Large intestine (tissue), 3 donors: ENCODE measurements at regions not wholly inside any gene's neighbourhood (a gene's known extent, or its start where the extent isn't known, plus 50 kb on each side); places are given as distances from the start of the nearest gene placed in this dataset.
"Not testable (repeated sequence)": the region's sequence is repeated elsewhere in the genome, so short reads cannot be mapped to it uniquely, and the experiment has no call there.

Source experiments
- DNase-seq, 2 donors: peaks; one replicate each; pipeline versions ENCODE4 v3.0.0 to v3.0.0-alpha.2; 2013
- H3K27ac ChIP-seq: one replicate; pipeline ENCODE4 v1.5.1; 2013; ENCODE audit warnings: low read length
- H3K27me3 ChIP-seq: 2 replicates; pipeline ENCODE4 v1.6.1; 2013; ENCODE audit warnings: low read length; ENCODE audit not compliant: control insufficient read depth, insufficient read depth
- H3K36me3 ChIP-seq: 2 replicates; pipeline ENCODE4 v1.6.1; 2013; ENCODE audit warnings: low read length; ENCODE audit not compliant: control insufficient read depth, insufficient read depth
- H3K4me1 ChIP-seq: one replicate; pipeline ENCODE4 v1.6.1; 2013; ENCODE audit warnings: low read length; ENCODE audit not compliant: control insufficient read depth, insufficient read depth
- H3K4me3 ChIP-seq: one replicate; pipeline ENCODE4 v1.5.1; 2013; ENCODE audit warnings: low read length
- H3K9me3 ChIP-seq: one replicate; pipeline ENCODE4 v1.6.1; 2013; ENCODE audit warnings: mild to moderate bottlenecking, low read depth, low read length, moderate library complexity; ENCODE audit not compliant: control insufficient read depth
- WGBS: methylation state at CpG from one replicate; pipeline ENCODE4 v1.1.5; 2013; ENCODE audit warnings: low lambda C conversion rate; ENCODE audit not compliant: insufficient coverage; 5-methylcytosine and 5-hydroxymethylcytosine counted together

GRCh38 chr5:3446410-3446809 lies 149.2 kb upstream of the IRX1 start:
- H3K9me3 ChIP-seq: peaks cover 16% of the 10 kb centered on the region
- H3K36me3 ChIP-seq: no peaks in the 10 kb centered on the region
- no peak overlapping the region for H3K27ac ChIP-seq
- no peaks in the 10 kb centered on the region for H3K27me3 ChIP-seq
- DNase-seq: no peak
- 100% methylated on average over 1 of the region's 3 CpGs for WGBS
- H3K4me3 ChIP-seq: no peak overlapping the region
- H3K4me1 ChIP-seq: no peaks in the 10 kb centered on the region

GRCh38 chr5:3445517-3445916 lies 150.1 kb upstream of the IRX1 start:
- not testable (repeated sequence) for H3K27ac ChIP-seq, DNase-seq, H3K4me3 ChIP-seq, H3K27me3 ChIP-seq, H3K36me3 ChIP-seq, H3K4me1 ChIP-seq
- H3K9me3 ChIP-seq: peaks cover 16% of the 10 kb centered on the region

- Histone ChIP-seq H3K36me3 (no peaks in the 10 kb centered on the region), H3K4me3 (no peak overlapping the region)
Observed at GRCh38 chr5:3432135-3432534, 163.5 kb upstream of the IRX1 start.

GRCh38 chr5:3430691-3431090 lies 164.9 kb upstream of the IRX1 start:
- no peaks in the 10 kb centered on the region for H3K9me3 ChIP-seq
- no peaks in the 10 kb centered on the region for H3K4me1 ChIP-seq
- no peak overlapping the region for H3K4me3 ChIP-seq
- H3K27ac ChIP-seq: no peak overlapping the region
- no peak for DNase-seq
- WGBS: no CpG with 5 or more reads among the region's 5 CpGs
- H3K36me3 ChIP-seq: no peaks in the 10 kb centered on the region
- no peaks in the 10 kb centered on the region for H3K27me3 ChIP-seq

More at GRCh38 chr5:3432135-3432534, 163.5 kb upstream of the IRX1 start:
- Histone ChIP-seq H3K27ac (no peak overlapping the region), H3K27me3 (no peaks in the 10 kb centered on the region), H3K9me3 (no peaks in the 10 kb centered on the region), H3K4me1 (no peaks in the 10 kb centered on the region)
- no peak for DNase-seq
- WGBS: no CpG with 5 or more reads among the region's 4 CpGs

DNA sequence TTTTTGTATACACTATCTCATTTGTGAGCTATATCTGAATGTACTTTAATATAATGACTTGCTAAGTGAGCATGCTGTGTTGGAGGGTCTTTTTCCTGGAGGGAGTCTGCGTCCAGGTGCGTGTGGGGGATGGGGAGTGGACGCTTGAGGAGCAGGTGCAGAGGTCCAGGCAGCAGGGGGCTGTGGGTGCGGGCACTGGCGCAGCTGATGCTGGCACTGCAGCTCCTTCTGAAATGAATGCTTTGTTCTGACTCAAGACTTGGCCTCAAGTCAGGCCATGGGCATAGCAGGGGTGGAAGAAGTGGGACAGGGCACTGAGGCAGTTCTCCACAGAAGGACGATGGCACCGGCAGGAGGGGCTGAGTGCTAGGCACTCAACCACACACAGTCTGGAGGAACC lies 165.7 kb upstream of the IRX1 start:
- no peak for DNase-seq
- no peaks in the 10 kb centered on the region for H3K27me3 ChIP-seq
- H3K4me3 ChIP-seq: no peak overlapping the region
- H3K4me1 ChIP-seq: no peaks in the 10 kb centered on the region
- no peaks in the 10 kb centered on the region for H3K36me3 ChIP-seq
- WGBS: 90% methylated on average over 2 of the region's 7 CpGs
- no peaks in the 10 kb centered on the region for H3K9me3 ChIP-seq
- H3K27ac ChIP-seq: no peak overlapping the region

GRCh38 chr5:3428334-3428733 lies 167.3 kb upstream of the IRX1 start:
- Histone ChIP-seq H3K27me3 (no peaks in the 10 kb centered on the region), H3K4me3 (no peak overlapping the region), H3K27ac (no peak overlapping the region), H3K4me1 (no peaks in the 10 kb centered on the region), H3K36me3 (no peaks in the 10 kb centered on the region), H3K9me3 (no peaks in the 10 kb centered on the region)
- DNase-seq: no peak
- no CpG with 5 or more reads among the region's 15 CpGs for WGBS

DNA sequence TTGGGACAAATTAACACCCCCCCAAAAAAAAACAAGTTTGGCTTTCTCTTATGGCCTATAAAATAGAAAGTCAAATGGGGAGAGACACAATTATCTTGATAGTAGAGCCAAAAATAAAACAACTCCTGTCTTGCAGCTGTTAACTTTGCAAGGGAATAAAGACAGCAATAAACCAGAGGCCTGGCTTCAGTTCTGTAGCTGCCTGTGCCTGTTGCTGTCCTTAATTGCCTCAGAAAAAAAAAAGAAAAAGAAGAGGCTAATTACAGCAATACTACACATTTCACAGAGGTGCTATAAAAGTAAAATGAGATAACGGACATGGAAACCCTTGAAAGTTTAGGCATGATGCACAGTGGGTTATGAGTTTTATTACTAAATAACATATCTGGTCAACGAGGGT lies 170.7 kb upstream of the IRX1 start:
- Histone ChIP-seq H3K9me3 (no peaks in the 10 kb centered on the region), H3K27me3 (no peaks in the 10 kb centered on the region), H3K36me3 (no peaks in the 10 kb centered on the region), H3K4me1 (no peaks in the 10 kb centered on the region), H3K4me3 (no peak overlapping the region), H3K27ac (no peak overlapping the region)
- 0% methylated on average over 1 of the region's 2 CpGs for WGBS
- no peak for DNase-seq

DNA sequence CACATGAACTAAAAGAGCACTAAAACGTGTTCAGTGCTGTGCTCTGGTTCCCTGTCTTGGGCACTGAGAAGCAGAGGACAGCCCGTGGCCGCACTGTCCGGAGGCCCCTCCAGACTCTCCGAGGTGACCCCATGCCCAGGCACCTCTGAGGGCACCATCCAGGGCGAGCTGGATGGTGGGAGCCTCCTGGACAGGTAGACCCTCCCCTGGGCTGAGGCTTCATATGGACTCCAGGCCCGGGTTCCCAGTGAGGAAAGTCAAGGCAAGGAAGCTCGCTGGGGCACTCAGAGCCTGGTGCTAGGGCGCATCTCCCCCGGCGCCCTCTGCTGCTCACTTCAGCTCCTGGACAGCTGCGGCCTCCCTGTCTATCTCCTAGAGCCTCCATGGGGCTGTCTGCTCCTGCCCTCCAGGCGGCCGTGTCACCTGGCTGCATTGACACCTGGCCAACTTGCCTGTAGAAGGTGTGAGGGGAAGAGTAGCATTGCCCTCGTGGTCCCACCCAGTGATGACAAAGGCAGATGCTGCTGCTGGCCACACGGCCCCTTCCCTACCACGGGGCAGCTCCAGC lies 178.2 kb upstream of the IRX1 start:
- no peaks in the 10 kb centered on the region for H3K27me3 ChIP-seq
- no peak overlapping the region for H3K4me3 ChIP-seq
- H3K9me3 ChIP-seq: peaks cover 7% of the 10 kb centered on the region
- no peak for DNase-seq
- H3K36me3 ChIP-seq: no peaks in the 10 kb centered on the region
- H3K27ac ChIP-seq: no peak overlapping the region
- no CpG with 5 or more reads among the region's 17 CpGs for WGBS
- no peaks in the 10 kb centered on the region for H3K4me1 ChIP-seq

DNA sequence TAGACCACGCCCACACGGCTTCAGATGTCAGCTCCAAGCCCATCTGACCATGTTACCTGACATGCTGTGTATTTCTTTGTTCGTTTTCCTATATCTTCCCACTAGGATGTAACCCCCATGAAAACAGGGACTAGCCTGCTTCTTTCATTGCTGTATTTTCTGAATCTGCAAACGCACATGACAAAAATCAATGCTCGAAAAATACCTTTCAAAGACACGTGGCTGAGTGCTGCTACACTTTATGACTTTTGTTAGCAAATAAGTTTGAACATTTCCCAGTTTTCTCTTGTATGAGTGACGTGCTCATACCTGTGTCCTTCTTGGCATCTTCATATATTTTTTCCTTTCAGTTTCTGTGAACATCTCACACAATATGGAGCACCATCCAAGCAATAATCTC lies 181.3 kb upstream of the IRX1 start:
- no peaks in the 10 kb centered on the region for H3K36me3 ChIP-seq
- no peak for DNase-seq
- no peak overlapping the region for H3K27ac ChIP-seq
- H3K27me3 ChIP-seq: no peaks in the 10 kb centered on the region
- H3K4me1 ChIP-seq: no peaks in the 10 kb centered on the region
- 70% methylated on average over 3 of the region's 7 CpGs for WGBS
- peaks cover 7% of the 10 kb centered on the region for H3K9me3 ChIP-seq
- H3K4me3 ChIP-seq: no peak overlapping the region

GRCh38 chr5:3412146-3412545 lies 183.5 kb upstream of the IRX1 start:
- no peaks in the 10 kb centered on the region for H3K36me3 ChIP-seq
- no peak overlapping the region for H3K4me3 ChIP-seq
- no peaks in the 10 kb centered on the region for H3K4me1 ChIP-seq
- WGBS: no CpG with 5 or more reads among the region's 1 CpG
- no peaks in the 10 kb centered on the region for H3K27me3 ChIP-seq
- no peak for DNase-seq
- no peaks in the 10 kb centered on the region for H3K9me3 ChIP-seq
- no peak overlapping the region for H3K27ac ChIP-seq

- no peak for DNase-seq
- no peaks in the 10 kb centered on the region for H3K36me3 ChIP-seq
- H3K27me3 ChIP-seq: no peaks in the 10 kb centered on the region
- no peak overlapping the region for H3K4me3 ChIP-seq
- H3K4me1 ChIP-seq: no peaks in the 10 kb centered on the region
- H3K9me3 ChIP-seq: no peaks in the 10 kb centered on the region
- WGBS: 80% methylated on average over 1 of the region's 2 CpGs
- H3K27ac ChIP-seq: no peak overlapping the region
Observed at GRCh38 chr5:3411363-3411762, 184.3 kb upstream of the IRX1 start.
